Skeletal muscle satellite cell (primary cell): ENCODE measurements at regions not wholly inside any gene's neighbourhood (a gene's known extent, or its start where the extent isn't known, plus 50 kb on each side); places are given as distances from the start of the nearest gene placed in this dataset.

Experiments
- H3K27me3 ChIP-seq: 2 replicates; pipeline ENCODE4 v1.7.0; 2013; ENCODE audit warnings: low read length; ENCODE audit not compliant: control insufficient read depth, insufficient read depth
- H3K36me3 ChIP-seq: 2 replicates; pipeline ENCODE4 v1.7.0; 2013; ENCODE audit warnings: mild to moderate bottlenecking, control low read depth, low read length; ENCODE audit not compliant: insufficient read depth
- H3K4me1 ChIP-seq: 2 replicates; pipeline ENCODE4 v1.7.0; 2013; ENCODE audit warnings: low read length; ENCODE audit not compliant: control insufficient read depth, insufficient read depth
- H3K4me2 ChIP-seq: 2 replicates; pipeline ENCODE4 v1.7.0; 2013; ENCODE audit warnings: mild to moderate bottlenecking, low read length
- H3K4me3 ChIP-seq: 2 replicates; pipeline ENCODE4 v1.7.0; 2013; ENCODE audit warnings: low read length
- H3K9ac ChIP-seq: 2 replicates; pipeline ENCODE4 v1.7.0; 2013; ENCODE audit warnings: mild to moderate bottlenecking, low read depth, low read length, moderate library complexity
- H3K9me3 ChIP-seq: replicated peaks from 2 replicates; pipeline ENCODE4 v1.7.0; 2013; ENCODE audit warnings: mild to moderate bottlenecking, control low read depth, low read length

- Histone ChIP-seq H3K9me3 (no peaks in the 10 kb centered on the region), H3K4me2 (peak overlapping the region; percentile 67), H3K4me1 (peaks cover 55% of the 10 kb centered on the region), H3K4me3 (no peak overlapping the region), H3K9ac (peak overlapping the region; percentile 65), H3K36me3 (no peaks in the 10 kb centered on the region), H3K27me3 (no peaks in the 10 kb centered on the region)
These were observed 137.6 kb downstream of the COPS8 start for GRCh38 chr2:237223201-237223861.

GRCh38 chr2:237227190-237227589 is 141.5 kb downstream of the COPS8 start:
- Histone ChIP-seq H3K4me1 (peaks cover 55% of the 10 kb centered on the region), H3K9me3 (no peaks in the 10 kb centered on the region), H3K9ac (no peak overlapping the region), H3K4me2 (peak overlapping the region; percentile 27), H3K27me3 (no peaks in the 10 kb centered on the region), H3K4me3 (no peak overlapping the region), H3K36me3 (no peaks in the 10 kb centered on the region)

- Histone ChIP-seq H3K4me1 (peaks cover 50% of the 10 kb centered on the region), H3K9me3 (no peaks in the 10 kb centered on the region), H3K4me2 (peak overlapping the region; percentile 53), H3K4me3 (peak overlapping the region; percentile 8), H3K36me3 (no peaks in the 10 kb centered on the region), H3K9ac (peak overlapping the region; percentile 38), H3K27me3 (no peaks in the 10 kb centered on the region)
These were observed 142.0 kb downstream of the COPS8 start for GRCh38 chr2:237227592-237228280.

GRCh38 chr2:237228281-237228625 is 142.6 kb downstream of the COPS8 start:
- Histone ChIP-seq H3K9me3 (no peaks in the 10 kb centered on the region), H3K4me1 (peaks cover 45% of the 10 kb centered on the region), H3K27me3 (no peaks in the 10 kb centered on the region), H3K36me3 (no peaks in the 10 kb centered on the region), H3K9ac (peak overlapping the region; percentile 38), H3K4me3 (peak overlapping the region; percentile 8), H3K4me2 (peak overlapping the region; percentile 53)

GRCh38 chr2:237229905-237230304 is 144.2 kb downstream of the COPS8 start:
- Histone ChIP-seq H3K4me3 (no peak overlapping the region), H3K27me3 (no peaks in the 10 kb centered on the region), H3K4me1 (peaks cover 46% of the 10 kb centered on the region), H3K9me3 (no peaks in the 10 kb centered on the region), H3K9ac (no peak overlapping the region), H3K36me3 (no peaks in the 10 kb centered on the region), H3K4me2 (no peak overlapping the region)

GRCh38 chr2:237230355-237230754 is 144.7 kb downstream of the COPS8 start:
- Histone ChIP-seq H3K27me3 (no peaks in the 10 kb centered on the region), H3K4me2 (no peak overlapping the region), H3K9ac (no peak overlapping the region), H3K36me3 (no peaks in the 10 kb centered on the region), H3K9me3 (no peaks in the 10 kb centered on the region), H3K4me1 (peaks cover 50% of the 10 kb centered on the region), H3K4me3 (no peak overlapping the region)

- Histone ChIP-seq H3K4me3 (no peak overlapping the region), H3K9me3 (no peaks in the 10 kb centered on the region), H3K4me2 (no peak overlapping the region), H3K36me3 (no peaks in the 10 kb centered on the region), H3K9ac (no peak overlapping the region), H3K27me3 (no peaks in the 10 kb centered on the region), H3K4me1 (peaks cover 62% of the 10 kb centered on the region)
These were observed 145.9 kb downstream of the COPS8 start for GRCh38 chr2:237231593-237231992.

GRCh38 chr2:237232166-237232565 is 146.5 kb downstream of the COPS8 start:
- no peak overlapping the region for H3K9ac ChIP-seq
- H3K4me1 ChIP-seq = peaks cover 58% of the 10 kb centered on the region
- no peak overlapping the region for H3K4me3 ChIP-seq
- no peaks in the 10 kb centered on the region for H3K27me3 ChIP-seq
- H3K9me3 ChIP-seq = no peaks in the 10 kb centered on the region
- H3K4me2 ChIP-seq = no peak overlapping the region
- no peaks in the 10 kb centered on the region for H3K36me3 ChIP-seq

- no peaks in the 10 kb centered on the region for H3K9me3 ChIP-seq
- H3K36me3 ChIP-seq = no peaks in the 10 kb centered on the region
- H3K27me3 ChIP-seq = no peaks in the 10 kb centered on the region
- H3K9ac ChIP-seq = no peak overlapping the region
- H3K4me1 ChIP-seq = peaks cover 46% of the 10 kb centered on the region
- H3K4me2 ChIP-seq = no peak overlapping the region
- no peak overlapping the region for H3K4me3 ChIP-seq
These were observed 148.6 kb downstream of the COPS8 start for GRCh38 chr2:237234268-237234667.

GRCh38 chr2:237235383-237236095 is 149.8 kb downstream of the COPS8 start:
- Histone ChIP-seq H3K9me3 (peaks cover 2% of the 10 kb centered on the region), H3K9ac (peak overlapping the region; percentile 30), H3K4me2 (peak overlapping the region; percentile 48), H3K27me3 (no peaks in the 10 kb centered on the region), H3K4me3 (no peak overlapping the region), H3K36me3 (no peaks in the 10 kb centered on the region), H3K4me1 (peaks cover 40% of the 10 kb centered on the region)

- Histone ChIP-seq H3K4me2 (peak overlapping the region; percentile 48), H3K27me3 (no peaks in the 10 kb centered on the region), H3K4me1 (peaks cover 38% of the 10 kb centered on the region), H3K4me3 (no peak overlapping the region), H3K36me3 (no peaks in the 10 kb centered on the region), H3K9me3 (peaks cover 2% of the 10 kb centered on the region), H3K9ac (peak overlapping the region; percentile 30)
These were observed 150.5 kb downstream of the COPS8 start for GRCh38 chr2:237236188-237236587.
